WTC11 (cell line): ENCODE measurements at regions not wholly inside any gene's neighbourhood (a gene's known extent, or its start where the extent isn't known, plus 50 kb on each side); places are given as distances from the start of the nearest gene placed in this dataset.

Experiments
- ATAC-seq: fragments of 200-7000 bp; cut with Tn5 transposase; 2 replicates; pipeline ENCODE4 v1.10.0; 2021; ENCODE audit warnings: mild to moderate bottlenecking, moderate library complexity
- CTCF ChIA-PET: fragments of 300-600 bp; sonication (Branson Sonifier 250); formaldehyde crosslinking; loops from one replicate; lab custom pipeline; 2021; ENCODE audit warnings: antibody characterized with exemption; lab: Charles Lee
- POLR2A ChIA-PET: fragments of 350-600 bp; sonication (Branson Sonifier 250); formaldehyde crosslinking; loops from one replicate; lab custom pipeline; 2021; ENCODE audit warnings: antibody characterized with exemption; lab: Charles Lee
- DNase-seq: peaks from one replicate; pipeline ENCODE4 v3.0.0; 2021; ENCODE audit warnings: low spot score
- H3K27ac Mint-ChIP-seq: 2 replicates; pipeline ENCODE4 v1.8.0; 2021; ENCODE audit warnings: mixed read lengths
- H3K27me3 Mint-ChIP-seq: 2 replicates; pipeline ENCODE4 v1.8.0; 2021; ENCODE audit warnings: low read depth, mild to moderate bottlenecking, moderate library complexity, mixed read lengths
- H3K36me3 Mint-ChIP-seq: 2 replicates; pipeline ENCODE4 v1.8.0; 2021; ENCODE audit warnings: mixed read lengths
- H3K4me1 Mint-ChIP-seq: 2 replicates; pipeline ENCODE4 v1.8.0; 2022; ENCODE audit warnings: mixed read lengths
- H3K4me3 Mint-ChIP-seq: 2 replicates; pipeline ENCODE4 v1.8.0; 2021; ENCODE audit warnings: mild to moderate bottlenecking, moderate library complexity, mixed read lengths
- H3K9me3 Mint-ChIP-seq: 2 replicates; pipeline ENCODE4 v1.8.0; 2021; ENCODE audit warnings: mixed read lengths
- AFF4 ChIP-seq: sonication (generic); formaldehyde crosslinking; IDR thresholded peaks from 2 replicates; pipeline ENCODE4 v1.8.1; 2023; ENCODE audit warnings: mild to moderate bottlenecking, missing genetic modification reagents, borderline replicate concordance
- ATF2 ChIP-seq: sonication (generic); formaldehyde crosslinking; IDR thresholded peaks from 2 replicates; pipeline ENCODE4 v1.8.1; 2022; ENCODE audit warnings: low read depth, missing genetic modification reagents, borderline replicate concordance
- CREM ChIP-seq: sonication (generic); formaldehyde crosslinking; IDR thresholded peaks from 2 replicates; pipeline ENCODE4 v1.8.1; 2022; ENCODE audit warnings: mild to moderate bottlenecking, missing genetic modification reagents, moderate library complexity
- CTCF ChIP-seq: fragments of 200-600 bp; IDR thresholded peaks from 2 replicates; pipeline ENCODE4 v1.8.0; 2022; ENCODE audit warnings: antibody characterized with exemption
- E2F4 ChIP-seq: sonication (generic); formaldehyde crosslinking; IDR thresholded peaks from 2 replicates; pipeline ENCODE4 v1.8.1; 2022; ENCODE audit warnings: low read depth, mild to moderate bottlenecking, moderate library complexity, missing genetic modification reagents, borderline replicate concordance
- EMX1 ChIP-seq: fragments of 250-450 bp; sonication (Bioruptor Pico); IDR thresholded peaks from 2 replicates; pipeline ENCODE4 v1.8.0; 2021; ENCODE audit warnings: mild to moderate bottlenecking
- ETV6 ChIP-seq: sonication (generic); formaldehyde crosslinking; IDR thresholded peaks from 2 replicates; pipeline ENCODE4 v1.8.1; 2022; ENCODE audit warnings: mild to moderate bottlenecking, missing genetic modification reagents
- IRF1 ChIP-seq: sonication (generic); formaldehyde crosslinking; IDR thresholded peaks from 2 replicates; pipeline ENCODE4 v1.8.0; 2023; ENCODE audit warnings: missing genetic modification reagents
- NFE2L1 ChIP-seq: sonication (generic); formaldehyde crosslinking; IDR thresholded peaks from 2 replicates; pipeline ENCODE4 v1.8.1; 2023; ENCODE audit warnings: missing genetic modification reagents
- PRDM15 ChIP-seq: sonication (generic); formaldehyde crosslinking; IDR thresholded peaks from 2 replicates; pipeline ENCODE4 v1.8.0; 2022; ENCODE audit warnings: missing genetic modification reagents
- RORB ChIP-seq: fragments of 250-450 bp; sonication (Bioruptor Pico); IDR thresholded peaks from 2 replicates; pipeline ENCODE4 v1.9.0; 2021; ENCODE audit warnings: mild to moderate bottlenecking
- SMAD3 ChIP-seq: sonication (generic); formaldehyde crosslinking; IDR thresholded peaks from 2 replicates; pipeline ENCODE4 v1.8.0; 2022; ENCODE audit warnings: missing genetic modification reagents, mild to moderate bottlenecking, borderline replicate concordance
- ZBTB21 ChIP-seq: sonication (generic); formaldehyde crosslinking; IDR thresholded peaks from 2 replicates; pipeline ENCODE4 v1.8.1; 2023; ENCODE audit warnings: mild to moderate bottlenecking, missing genetic modification reagents, borderline replicate concordance
- ZNF425 ChIP-seq: fragments of 250-450 bp; sonication (Bioruptor Pico); conservative IDR thresholded peaks from 2 replicates; pipeline ENCODE4 v1.9.0; 2021; ENCODE audit warnings: mild to moderate bottlenecking

- POLR2A ChIA-PET, result no interaction called here
- DNase-seq (no peak), ATAC-seq (no peak)
- no peak overlapping the region for H3K4me3 Mint-ChIP-seq
- peaks cover 6% of the 10 kb centered on the region; the same call in 1 of the 2 replicates for H3K4me1 Mint-ChIP-seq
- no peaks in the 10 kb centered on the region for H3K9me3 Mint-ChIP-seq
- CTCF ChIA-PET, result no interaction called here
- no peaks in the 10 kb centered on the region for H3K36me3 Mint-ChIP-seq
- no peak overlapping the region for H3K27ac Mint-ChIP-seq
- TF ChIP-seq SMAD3 (CRISPR knock-in tag), result no peak
- TF ChIP-seq ZBTB21, result no peak
- TF ChIP-seq ATF2, result no peak
- TF ChIP-seq RORB (CRISPR knock-in tag), result no peak
- no peak for TF ChIP-seq CTCF
- TF ChIP-seq EMX1, result no peak
- TF ChIP-seq PRDM15 (CRISPR knock-in tag), result no peak
- TF ChIP-seq E2F4, result no peak
- no peak for TF ChIP-seq ZNF425
- TF ChIP-seq AFF4, result no peak
- no peak for TF ChIP-seq CREM (CRISPR knock-in tag)
- no peaks in the 10 kb centered on the region for H3K27me3 Mint-ChIP-seq
Observed at GRCh38 chr5:74132485-74132884, 506.5 kb downstream of the ARHGEF28 start.

GRCh38 chr5:74131250-74131649 is 505.3 kb downstream of the ARHGEF28 start:
- no peaks in the 10 kb centered on the region for H3K27me3 Mint-ChIP-seq
- ChIA-PET POLR2A (interaction anchor here (0.6 kb wide), 1 partner anchor 95 kb away, joined by 5 read pairs; no protein-coding TSS in a partner anchor), CTCF (interaction anchor here (0.6 kb wide), 1 partner anchor 310 kb away, joined by 3 read pairs; no protein-coding TSS in a partner anchor)
- H3K9me3 Mint-ChIP-seq, result no peaks in the 10 kb centered on the region
- H3K4me3 Mint-ChIP-seq, result no peak overlapping the region
- ATAC-seq (no peak), DNase-seq (no peak)
- H3K36me3 Mint-ChIP-seq, result no peaks in the 10 kb centered on the region
- no peak for TF ChIP-seq ETV6 (CRISPR knock-in tag)
- TF ChIP-seq NFE2L1, result no peak
- no peak for TF ChIP-seq IRF1 (CRISPR knock-in tag)
- no peak overlapping the region for H3K27ac Mint-ChIP-seq
- peaks cover 6% of the 10 kb centered on the region; the same call in 1 of the 2 replicates for H3K4me1 Mint-ChIP-seq
